GM12878 (cell line): ENCODE measurements at regions not wholly inside any gene's neighbourhood (a gene's known extent, or its start where the extent isn't known, plus 50 kb on each side); places are given as distances from the start of the nearest gene placed in this dataset.

ENCODE experiments used
- ASH2L ChIP-seq: fragments of 300-600, 200-600 bp; sonication (generic); IDR thresholded peaks from 2 replicates; pipeline ENCODE4 v1.6.1; 2017; ENCODE audit warnings: low read depth, mild to moderate bottlenecking, borderline replicate concordance
- CBFB ChIP-seq: IDR thresholded peaks from 2 replicates; pipeline ENCODE4 v1.6.1; 2016; ENCODE audit warnings: antibody characterized with exemption, low read depth
- CBX5 ChIP-seq: sonication (generic); IDR thresholded peaks from 2 replicates; pipeline ENCODE4 v1.6.1; 2016; ENCODE audit warnings: low read depth, moderate library complexity, mild to moderate bottlenecking, inconsistent platforms
- CEBPB ChIP-seq, 2 experiments: fragments of 150-350 bp in 1 of 2; IDR thresholded peaks; 2 replicates each; pipeline ENCODE4 v1.6.1; 2012 to 2014; ENCODE audit warnings: low read depth in 2 of 2, low read length in 2 of 2, borderline replicate concordance in 1 of 2, inconsistent platforms in 1 of 2
- CREB1 ChIP-seq: IDR thresholded peaks from 2 replicates; pipeline ENCODE4 v1.6.1; 2012; ENCODE audit warnings: low read depth, mild to moderate bottlenecking, inconsistent platforms
- CUX1 ChIP-seq: IDR thresholded peaks from 2 replicates; pipeline ENCODE4 v1.6.1; 2012; ENCODE audit warnings: improper control_type of control experiment, low read depth, low read length; ENCODE audit not compliant: insufficient replicate concordance
- EGR1 ChIP-seq, 2 experiments: IDR thresholded peaks; 1 replicate in 1 of 2; 2 replicates in 1 of 2; pipeline ENCODE4 v1.6.1; 2011 to 2012; ENCODE audit warnings: low read depth in 2 of 2, low read length in 2 of 2, borderline replicate concordance in 1 of 2, mild to moderate bottlenecking in 1 of 2, moderate library complexity in 1 of 2
- FOXM1 ChIP-seq: IDR thresholded peaks from 2 replicates; pipeline ENCODE4 v1.6.1; 2012; ENCODE audit warnings: low read depth, mild to moderate bottlenecking, inconsistent platforms, low read length, moderate library complexity
- GABPA ChIP-seq: IDR thresholded peaks from 2 replicates; pipeline ENCODE4 v1.6.1; 2014; ENCODE audit warnings: antibody characterized with exemption, low read depth, mild to moderate bottlenecking, inconsistent platforms
- HDGF ChIP-seq: fragments of 450-650 bp; IDR thresholded peaks from 2 replicates; pipeline ENCODE4 v1.6.1; 2016; ENCODE audit warnings: antibody characterized with exemption
- IRF4 ChIP-seq: IDR thresholded peaks from 2 replicates; pipeline ENCODE4 v1.6.1; 2011; ENCODE audit warnings: low read depth, low read length
- KAT2A ChIP-seq: conservative IDR thresholded peaks from 2 replicates; pipeline ENCODE4 v1.6.1; 2011; ENCODE audit warnings: low read depth, low read length; ENCODE audit not compliant: control insufficient read depth
- MLLT1 ChIP-seq: fragments of 450-650 bp; IDR thresholded peaks from 2 replicates; pipeline ENCODE4 v1.6.1; 2016; ENCODE audit warnings: mild to moderate bottlenecking
- MXI1 ChIP-seq: fragments of 150-350 bp; IDR thresholded peaks from 2 replicates; pipeline ENCODE4 v1.6.1; 2011; ENCODE audit warnings: low read depth, mild to moderate bottlenecking, inconsistent platforms, low read length, improper control_type of control experiment
- PAX8 ChIP-seq: fragments of 450-650 bp; IDR thresholded peaks from 2 replicates; pipeline ENCODE4 v1.6.1; 2017; ENCODE audit warnings: mild to moderate bottlenecking, moderate library complexity
- POLR2A ChIP-seq: IDR thresholded peaks from 2 replicates; pipeline ENCODE4 v1.6.1; 2011; ENCODE audit warnings: low read depth, mild to moderate bottlenecking, low read length
- POLR2AphosphoS2 ChIP-seq: IDR thresholded peaks from 2 replicates; pipeline ENCODE4 v1.6.1; 2011; ENCODE audit warnings: low read depth, mild to moderate bottlenecking, low read length, improper control_type of control experiment, moderate library complexity
- SIX5 ChIP-seq: IDR thresholded peaks from 2 replicates; pipeline ENCODE4 v1.6.1; 2011; ENCODE audit warnings: mild to moderate bottlenecking, low read depth, low read length, moderate library complexity; ENCODE audit not compliant: severe bottlenecking
- SMAD1 ChIP-seq: fragments of 450-650 bp; IDR thresholded peaks from 2 replicates; pipeline ENCODE4 v1.6.1; 2018; ENCODE audit warnings: mild to moderate bottlenecking, low read depth; ENCODE audit not compliant: partially characterized antibody
- SMC3 ChIP-seq: IDR thresholded peaks from 2 replicates; pipeline ENCODE4 v1.6.1; 2011; ENCODE audit warnings: low read length, improper control_type of control experiment, borderline replicate concordance
- SP1 ChIP-seq: IDR thresholded peaks from one replicate; pipeline ENCODE4 v1.6.1; 2011; ENCODE audit warnings: low read depth, low read length
- STAT3 ChIP-seq: IDR thresholded peaks from 2 replicates; pipeline ENCODE4 v1.6.1; 2011; ENCODE audit warnings: low read depth, low read length, improper control_type of control experiment
- SUZ12 ChIP-seq: fragments of 200-600 bp; sonication (generic); IDR thresholded peaks from one replicate; pipeline ENCODE4 v1.6.1; 2018; ENCODE audit warnings: antibody characterized with exemption, mild to moderate bottlenecking; ENCODE audit not compliant: unreplicated experiment
- TAF1 ChIP-seq: IDR thresholded peaks from 2 replicates; pipeline ENCODE4 v1.6.1; 2011; ENCODE audit warnings: mild to moderate bottlenecking, low read depth, low read length, borderline replicate concordance
- TCF7 ChIP-seq: IDR thresholded peaks from 2 replicates; pipeline ENCODE4 v1.6.1; 2014; ENCODE audit warnings: antibody characterized with exemption, borderline replicate concordance
- ZNF274 ChIP-seq: IDR thresholded peaks from one replicate; pipeline ENCODE4 v1.8.0; 2011; ENCODE audit not compliant: insufficient read length, insufficient read depth
- ZSCAN29 ChIP-seq: fragments of 450-650 bp; IDR thresholded peaks from 2 replicates; pipeline ENCODE4 v1.6.1; 2017; ENCODE audit warnings: mild to moderate bottlenecking, moderate library complexity

- TF ChIP-seq MLLT1 (0 out of 2 replicates have a peak, but pooled peaks have one; percentile 18), IRF4 (0 out of 2 replicates have a peak, but pooled peaks have one; percentile 16), PAX8 (no peak), CUX1 (no peak), POLR2AphosphoS2 (no peak), SMAD1 (no peak), SP1 (no peak), TCF7 (no peak), SMC3 (no peak), HDGF (no peak), CREB1 (peak; percentile 85), ZSCAN29 (no peak), STAT3 (no peak), KAT2A (no peak), CBFB (peak; percentile 88), MXI1 (no peak), SUZ12 (no peak), SIX5 (no peak), POLR2A (peak; percentile 60), ASH2L (no peak), GABPA (no peak), FOXM1 (no peak), EGR1 (IDR thresholded peaks at IDR 0.05; ENCODE audit: borderline replicate concordance in 1 of 2, low read depth in 2 of 2, low read length in 2 of 2) (no peak), ZNF274 (no peak), CEBPB (IDR thresholded peaks at IDR 0.05; ENCODE audit: borderline replicate concordance in 1 of 2, low read depth in 2 of 2, low read length in 2 of 2) (no peak), TAF1 (0 out of 2 replicates have a peak, but pooled peaks have one; percentile 7), CBX5 (no peak)
Measured at GRCh38 chr17:27218719-27219488, 75.0 kb upstream of the WSB1 start (continued).
